ENCODE measurements at regions not wholly inside any gene's neighbourhood (a gene's known extent, or its start where the extent isn't known, plus 50 kb on each side); places are given as distances from the start of the nearest gene placed in this dataset.

DNA sequence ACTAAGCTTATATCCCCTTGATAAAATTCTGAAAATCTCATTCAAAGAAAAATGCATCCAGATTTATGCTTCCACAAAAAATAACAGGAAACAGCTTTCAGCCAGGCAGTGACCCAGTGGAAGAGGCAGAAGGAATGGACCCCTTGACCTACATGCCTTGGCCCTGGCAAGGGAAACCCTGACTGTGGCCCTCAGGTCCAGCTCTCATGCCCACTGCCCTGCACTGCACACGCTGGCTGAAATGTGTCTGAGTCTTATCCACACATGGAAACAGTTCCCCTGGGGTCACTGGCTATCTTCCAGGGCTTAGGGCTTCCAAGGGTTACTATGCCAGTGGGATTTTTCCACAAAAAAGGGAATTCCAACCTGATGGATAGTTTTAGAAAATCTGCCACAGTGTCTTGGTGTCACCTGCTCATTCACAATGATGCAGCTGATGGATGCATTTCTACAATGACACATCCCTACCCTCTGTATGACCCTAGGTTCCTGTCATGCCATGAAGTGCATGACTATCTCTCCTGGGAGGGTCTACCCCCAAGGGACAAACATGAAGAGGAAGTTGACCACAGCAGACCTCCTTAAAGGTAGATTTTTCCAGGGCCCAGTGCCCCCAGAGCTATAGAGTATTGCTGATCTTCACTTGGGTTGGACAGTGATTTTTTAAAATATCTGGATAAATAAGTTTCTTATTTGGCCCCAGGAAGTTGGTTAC, 121.9 kb upstream of the CD93 start:
- TF ChIP-seq, protein P1, sequence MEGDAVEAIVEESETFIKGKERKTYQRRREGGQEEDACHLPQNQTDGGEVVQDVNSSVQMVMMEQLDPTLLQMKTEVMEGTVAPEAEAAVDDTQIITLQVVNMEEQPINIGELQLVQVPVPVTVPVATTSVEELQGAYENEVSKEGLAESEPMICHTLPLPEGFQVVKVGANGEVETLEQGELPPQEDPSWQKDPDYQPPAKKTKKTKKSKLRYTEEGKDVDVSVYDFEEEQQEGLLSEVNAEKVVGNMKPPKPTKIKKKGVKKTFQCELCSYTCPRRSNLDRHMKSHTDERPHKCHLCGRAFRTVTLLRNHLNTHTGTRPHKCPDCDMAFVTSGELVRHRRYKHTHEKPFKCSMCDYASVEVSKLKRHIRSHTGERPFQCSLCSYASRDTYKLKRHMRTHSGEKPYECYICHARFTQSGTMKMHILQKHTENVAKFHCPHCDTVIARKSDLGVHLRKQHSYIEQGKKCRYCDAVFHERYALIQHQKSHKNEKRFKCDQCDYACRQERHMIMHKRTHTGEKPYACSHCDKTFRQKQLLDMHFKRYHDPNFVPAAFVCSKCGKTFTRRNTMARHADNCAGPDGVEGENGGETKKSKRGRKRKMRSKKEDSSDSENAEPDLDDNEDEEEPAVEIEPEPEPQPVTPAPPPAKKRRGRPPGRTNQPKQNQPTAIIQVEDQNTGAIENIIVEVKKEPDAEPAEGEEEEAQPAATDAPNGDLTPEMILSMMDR (IDR thresholded peaks at IDR 0.05): no peak
- TF ChIP-seq POLR2A (IDR thresholded peaks at IDR 0.05): no peak

Measured in right lobe of liver (tissue), 4 donors.